K562 (cell line): ENCODE measurements at regions not wholly inside any gene's neighbourhood (a gene's known extent, or its start where the extent isn't known, plus 50 kb on each side); places are given as distances from the start of the nearest gene placed in this dataset.
A peak's percentile ranks its signal among the peaks of the same experiment; 100 is the strongest.

Experiments used
- ATAC-seq: fragments of 200-7000 bp; cut with Tn5 transposase; 3 replicates; pipeline ENCODE4 v1.9.1; 2020; ENCODE audit warnings: moderate library complexity
- BruUV-seq: library from RNA; stranded (reverse); fragments of 400-500 nt; replicated peaks from 2 replicates; lab custom pipeline; 2021; lab: Mats Ljungman, UMichigan
- CTCF ChIA-PET: fragments of 300-600 bp; formaldehyde crosslinking; extraction: SDS; loops from one replicate; lab custom pipeline; 2021; ENCODE audit warnings: low intra/inter-chr PET ratio; lab: Yijun Ruan, JAX
- POLR2A ChIA-PET: fragments of 300-600, 350-650 bp; sonication (Branson Sonifier 250); formaldehyde crosslinking; extraction: SDS; loops from one replicate; lab custom pipeline; 2021; ENCODE audit warnings: antibody characterized with exemption, inconsistent platforms; lab: Yijun Ruan, JAX
- DNase-seq, 4 experiments: peaks; one replicate each; pipeline versions ENCODE4 v3.0.0 to v3.0.0-alpha.2; 2011 to 2018; ENCODE audit warnings: low spot score in 3 of 4, mixed read lengths in 3 of 4; ENCODE audit errors: extremely low read depth in 1 of 4
- FAIRE-seq: peaks from 2 replicates; lab custom pipeline; 2011; peaks lifted over from hg19 to GRCh38; lab: Jason Lieb, UNC
- H2AFZ ChIP-seq: 2 replicates; pipeline ENCODE4 v1.6.0; 2011; ENCODE audit warnings: low read depth, low read length, control low read depth, inconsistent platforms
- H3K27ac ChIP-seq: fragments of 200-600 bp; 3 replicates; pipeline ENCODE4 v1.8.0; 2011; ENCODE audit warnings: low read depth, mild to moderate bottlenecking, control low read depth, inconsistent platforms, low read length, moderate library complexity, mixed read lengths; ENCODE audit errors: extremely low read depth
- H3K27me3 ChIP-seq, 2 experiments: fragments of 300-600 bp in 1 of 2; 2 replicates in 1 of 2; 3 replicates in 1 of 2; pipeline versions ENCODE4 v1.6.0 to v1.8.0; 2011; ENCODE audit warnings: inconsistent platforms in 2 of 2, low read length in 2 of 2, mild to moderate bottlenecking in 1 of 2, mixed read lengths in 1 of 2, moderate library complexity in 1 of 2; ENCODE audit not compliant: control insufficient read depth in 2 of 2, insufficient read depth in 2 of 2
- H3K36me3 ChIP-seq: fragments of 300-600 bp; 3 replicates; pipeline ENCODE4 v1.8.0; 2011; ENCODE audit warnings: mild to moderate bottlenecking, low read length, inconsistent platforms; ENCODE audit not compliant: control insufficient read depth, insufficient read depth
- H3K4me1 ChIP-seq, 2 experiments: fragments of 200-600 bp in 1 of 2; replicated peaks in 1 of 2; 2 replicates in 1 of 2; 3 replicates in 1 of 2; pipeline versions ENCODE4 v1.5.1 to v1.8.0; 2011; ENCODE audit warnings: inconsistent platforms in 2 of 2, low read length in 2 of 2, mild to moderate bottlenecking in 1 of 2, mixed read lengths in 1 of 2, moderate library complexity in 1 of 2; ENCODE audit not compliant: control insufficient read depth in 2 of 2, insufficient read depth in 2 of 2
- H3K4me2 ChIP-seq: 2 replicates; pipeline ENCODE4 v1.6.1; 2011; ENCODE audit warnings: low read length, control low read depth, inconsistent platforms, mixed read lengths; ENCODE audit not compliant: insufficient read depth
- H3K4me3 ChIP-seq: fragments of 200-600 bp; sonication (generic), shearing (Covaris generic); 2 replicates; pipeline ENCODE4 v1.5.1; 2016; ENCODE audit warnings: control low read depth, inconsistent platforms
- H3K79me2 ChIP-seq: fragments of 200-600 bp; 3 replicates; pipeline ENCODE4 v1.8.0; 2011; ENCODE audit warnings: low read length, inconsistent platforms; ENCODE audit not compliant: control insufficient read depth, insufficient read depth
- H3K9ac ChIP-seq, 2 experiments: 2 replicates each; pipeline versions ENCODE4 v1.6.0 to v1.6.1; 2011; ENCODE audit warnings: low read depth in 2 of 2, low read length in 2 of 2, control low read depth in 1 of 2, inconsistent platforms in 1 of 2, mild to moderate bottlenecking in 1 of 2, mixed read lengths in 1 of 2; ENCODE audit not compliant: insufficient read depth in 1 of 2
- H3K9me1 ChIP-seq: one replicate; pipeline ENCODE4 v1.6.0; 2011; ENCODE audit warnings: inconsistent platforms, mild to moderate bottlenecking, low read length, moderate library complexity; ENCODE audit not compliant: control insufficient read depth, insufficient read depth
- H3K9me3 ChIP-seq: replicated peaks from 2 replicates; pipeline ENCODE4 v1.5.1; 2011; ENCODE audit warnings: low read depth, low read length, inconsistent platforms; ENCODE audit not compliant: control insufficient read depth, insufficient read depth
- H4K20me1 ChIP-seq: replicated peaks from 2 replicates; pipeline ENCODE4 v1.6.1; 2011; ENCODE audit warnings: low read length, inconsistent platforms, mixed read lengths; ENCODE audit not compliant: control insufficient read depth, insufficient read depth
- C11orf30 ChIP-seq: fragments of 450-650 bp; IDR thresholded peaks from 2 replicates; pipeline ENCODE4 v1.6.1; 2016; ENCODE audit warnings: low read depth, mild to moderate bottlenecking
- CBFA2T3 ChIP-seq: fragments of 450-650 bp; IDR thresholded peaks from 2 replicates; pipeline ENCODE4 v1.6.1; 2017
- FOS ChIP-seq: IDR thresholded peaks from 3 replicates; pipeline ENCODE4 v1.6.1; 2011; ENCODE audit not compliant: insufficient read length; ENCODE audit errors: extremely low read depth
- HDAC8 ChIP-seq: fragments of 450-650 bp; IDR thresholded peaks from 2 replicates; pipeline ENCODE4 v1.6.1; 2016; ENCODE audit warnings: mild to moderate bottlenecking, missing genetic modification characterization, moderate library complexity, missing compliant biosample characterization
- MAFF ChIP-seq: IDR thresholded peaks from 2 replicates; pipeline ENCODE4 v1.6.1; 2012; ENCODE audit warnings: low read length, improper control_type of control experiment
- MAFG ChIP-seq: fragments of 450-650 bp; conservative IDR thresholded peaks from 2 replicates; pipeline ENCODE4 v1.6.1; 2016; ENCODE audit warnings: missing genetic modification characterization, missing compliant biosample characterization
- MCM3 ChIP-seq: fragments of 450-650 bp; IDR thresholded peaks from 2 replicates; pipeline ENCODE4 v1.6.1; 2016
- MED1 ChIP-seq: sonication (generic); formaldehyde crosslinking; IDR thresholded peaks from 2 replicates; pipeline ENCODE4 v1.8.1; 2023; ENCODE audit warnings: missing genetic modification reagents, borderline replicate concordance
- NONO ChIP-seq, 2 experiments: fragments of 200-400 bp in 1 of 2; fragments of 450-650 bp in 1 of 2; formaldehyde crosslinking in 1 of 2; IDR thresholded peaks; 2 replicates each; pipeline ENCODE4 v1.6.1; 2017; ENCODE audit warnings: low read depth in 2 of 2, mild to moderate bottlenecking in 2 of 2, moderate library complexity in 2 of 2, low read length in 1 of 2
- RBM22 ChIP-seq: fragments of 200-400 bp; formaldehyde crosslinking; IDR thresholded peaks from 2 replicates; pipeline ENCODE4 v1.6.1; 2018; ENCODE audit warnings: low read length, low read depth; ENCODE audit not compliant: poor library complexity, severe bottlenecking
- SPI1 ChIP-seq: IDR thresholded peaks from 2 replicates; pipeline ENCODE4 v1.6.1; 2011; ENCODE audit warnings: low read depth, low read length, control low read depth, borderline replicate concordance
- SRSF7 ChIP-seq: fragments of 200-400 bp; formaldehyde crosslinking; optimal IDR thresholded peaks from 2 replicates; pipeline ENCODE3; 2017; ENCODE audit warnings: mild to moderate bottlenecking, low read depth, low read length
- ZBED1 ChIP-seq: IDR thresholded peaks from 2 replicates; pipeline ENCODE4 v1.6.1; 2014
- ZBTB7A ChIP-seq: IDR thresholded peaks from 2 replicates; pipeline ENCODE4 v1.6.1; 2011; ENCODE audit warnings: low read depth, mild to moderate bottlenecking, low read length, moderate library complexity, borderline replicate concordance; ENCODE audit not compliant: control insufficient read depth
- ZNF316 ChIP-seq: fragments of 450-650 bp; IDR thresholded peaks from 2 replicates; pipeline ENCODE4 v1.6.1; 2016
- WGBS: fragments of 100-300 bp; shearing (Covaris generic); methylation state at CpG from one replicate; pipeline ENCODE4 v1.1.6; 2016; ENCODE audit warnings: low coverage, mixed read lengths; ENCODE audit not compliant: insufficient coverage; ENCODE audit errors: missing lambda C conversion rate; 5-methylcytosine and 5-hydroxymethylcytosine counted together
- in situ Hi-C: fragments of 300-500 bp; cut with MboI; formaldehyde crosslinking; loops from 4 replicates; pipeline ENCODE4 v1.15.0; 2018; ENCODE audit warnings: inconsistent platforms, mixed read lengths
- intact Hi-C: fragments of 100-400 bp; cut with micrococcal nuclease; formaldehyde crosslinking; loops from 2 replicates; pipeline ENCODE4 v1.14.2; 2022
- TF ChIP-seq, protein P1 (sequence below), 2 experiments: IDR thresholded peaks; 2 replicates each; pipeline ENCODE4 v1.6.1; 2011; ENCODE audit warnings: borderline replicate concordance in 1 of 2, control low read depth in 1 of 2, low read depth in 1 of 2, low read length in 1 of 2, mild to moderate bottlenecking in 1 of 2, mixed read lengths in 1 of 2, moderate library complexity in 1 of 2; ENCODE audit not compliant: insufficient read depth in 1 of 2, insufficient read length in 1 of 2, poor library complexity in 1 of 2, severe bottlenecking in 1 of 2; ENCODE audit errors: extremely low read depth in 1 of 2

DNA sequence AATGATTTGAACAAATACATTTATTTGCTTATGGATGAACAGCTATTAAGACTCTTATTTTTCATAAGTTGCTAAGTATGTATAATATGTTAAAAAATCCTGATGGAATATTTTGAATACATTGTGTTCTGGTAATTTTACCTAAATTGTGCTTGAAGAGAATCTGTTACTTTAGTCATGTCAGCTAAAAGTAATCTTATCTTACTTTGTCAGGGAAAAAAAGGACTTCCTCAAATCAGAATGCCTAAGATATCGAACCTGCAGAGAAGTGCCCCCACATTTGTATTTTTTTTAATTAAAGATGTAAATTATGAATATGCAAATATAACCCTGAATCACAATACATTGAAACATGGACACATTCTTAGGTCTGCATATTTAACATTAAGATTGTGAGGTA is 1331.7 kb downstream of the MRPL39 start:
- no TSS peak for BruUV-seq
- H3K36me3 ChIP-seq = no peaks in the 10 kb centered on the region
- no peaks in the 10 kb centered on the region for H3K9me3 ChIP-seq
- H3K4me2 ChIP-seq = no peak overlapping the region
- ChIA-PET CTCF (no interaction called here), POLR2A (no interaction called here)
- in situ Hi-C loops = no loop called here
- no peaks in the 10 kb centered on the region for H3K9me1 ChIP-seq
- FAIRE-seq (no peak), ATAC-seq (no peak), DNase-seq (no peak)
- H4K20me1 ChIP-seq = no peaks in the 10 kb centered on the region
- H3K27me3 ChIP-seq = no peaks in the 10 kb centered on the region
- H2AFZ ChIP-seq = no peak overlapping the region
- peaks cover 0 to 2% of the 10 kb centered on the region in 2 experiments; a peak in 2 of 5 replicates for H3K4me1 ChIP-seq
- no peaks in the 10 kb centered on the region for H3K79me2 ChIP-seq
- H3K4me3 ChIP-seq = no peak overlapping the region
- no peak overlapping the region for H3K9ac ChIP-seq
- no peak overlapping the region for H3K27ac ChIP-seq
- WGBS = 6% methylated on average over 1 of the region's 1 CpG
- intact Hi-C loops = no loop called here
- TF ChIP-seq RBM22 (no peak), SRSF7 (no peak), MED1 (no peak), MAFG (tag) (peak; percentile 43), HDAC8 (no peak), CBFA2T3 (peak; percentile 19; the same call in 1 of the 2 replicates), SPI1 (peak; percentile 62; the same call in 1 of the 2 replicates), C11orf30 (peak; percentile 65), MAFF (peak; percentile 43; the same call in 1 of the 2 replicates), ZBED1 (no peak), ZNF316 (peak; percentile 72; the same call in 1 of the 2 replicates), NONO (IDR thresholded peaks at IDR 0.05; ENCODE audit: low read depth in 2 of 2, low read length in 1 of 2) (no peak), FOS (no peak), MCM3 (no peak), ZBTB7A (no peak)
- TF ChIP-seq, protein P1, sequence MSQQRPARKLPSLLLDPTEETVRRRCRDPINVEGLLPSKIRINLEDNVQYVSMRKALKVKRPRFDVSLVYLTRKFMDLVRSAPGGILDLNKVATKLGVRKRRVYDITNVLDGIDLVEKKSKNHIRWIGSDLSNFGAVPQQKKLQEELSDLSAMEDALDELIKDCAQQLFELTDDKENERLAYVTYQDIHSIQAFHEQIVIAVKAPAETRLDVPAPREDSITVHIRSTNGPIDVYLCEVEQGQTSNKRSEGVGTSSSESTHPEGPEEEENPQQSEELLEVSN (IDR thresholded peaks at IDR 0.05; ENCODE audit: borderline replicate concordance in 1 of 2, extremely low read depth in 1 of 2, insufficient read depth in 1 of 2, insufficient read length in 1 of 2, low read depth in 1 of 2, low read length in 1 of 2, poor library complexity in 1 of 2, severe bottlenecking in 1 of 2) = no peak
